WTC11 (cell line): ENCODE measurements at regions not wholly inside any gene's neighbourhood (a gene's known extent, or its start where the extent isn't known, plus 50 kb on each side); places are given as distances from the start of the nearest gene placed in this dataset.

Source experiments
- CBFB ChIP-seq: sonication (generic); formaldehyde crosslinking; IDR thresholded peaks from 2 replicates; pipeline ENCODE4 v1.8.1; 2022; ENCODE audit warnings: mild to moderate bottlenecking, low read depth, missing genetic modification reagents
- CREB1 ChIP-seq: sonication (generic); formaldehyde crosslinking; IDR thresholded peaks from 2 replicates; pipeline ENCODE4 v1.8.0; 2023; ENCODE audit warnings: mild to moderate bottlenecking, missing genetic modification reagents
- ESRRA ChIP-seq: sonication (generic); formaldehyde crosslinking; IDR thresholded peaks from 2 replicates; pipeline ENCODE4 v1.8.1; 2022; ENCODE audit warnings: mild to moderate bottlenecking, missing genetic modification reagents, borderline replicate concordance
- FOXK1 ChIP-seq: sonication (generic); formaldehyde crosslinking; IDR thresholded peaks from 2 replicates; pipeline ENCODE4 v1.8.0; 2022; ENCODE audit warnings: mild to moderate bottlenecking, moderate library complexity, missing genetic modification reagents
- JUN ChIP-seq: sonication (generic); formaldehyde crosslinking; IDR thresholded peaks from 2 replicates; pipeline ENCODE4 v1.8.0; 2023; ENCODE audit warnings: mild to moderate bottlenecking, missing genetic modification reagents
- NFE2L1 ChIP-seq: sonication (generic); formaldehyde crosslinking; IDR thresholded peaks from 2 replicates; pipeline ENCODE4 v1.8.1; 2023; ENCODE audit warnings: missing genetic modification reagents
- SMAD4 ChIP-seq: sonication (generic); formaldehyde crosslinking; IDR thresholded peaks from 2 replicates; pipeline ENCODE4 v1.8.0; 2022; ENCODE audit warnings: mild to moderate bottlenecking, missing genetic modification reagents
- TCF7 ChIP-seq: sonication (generic); formaldehyde crosslinking; IDR thresholded peaks from 2 replicates; pipeline ENCODE4 v1.8.0; 2022; ENCODE audit warnings: mild to moderate bottlenecking, low read depth, missing genetic modification reagents, moderate library complexity
- USF2 ChIP-seq: sonication (generic); formaldehyde crosslinking; IDR thresholded peaks from 2 replicates; pipeline ENCODE4 v1.8.1; 2023; ENCODE audit warnings: mild to moderate bottlenecking, missing genetic modification reagents, moderate library complexity
- ZNF121 ChIP-seq: sonication (generic); formaldehyde crosslinking; IDR thresholded peaks from 2 replicates; pipeline ENCODE4 v1.8.0; 2023; ENCODE audit warnings: missing genetic modification reagents
- TF ChIP-seq, protein P1 (sequence below): sonication (generic); formaldehyde crosslinking; IDR thresholded peaks from 2 replicates; pipeline ENCODE4 v1.8.1; 2022; ENCODE audit warnings: mild to moderate bottlenecking, missing genetic modification reagents, moderate library complexity, borderline replicate concordance
- TF ChIP-seq, protein P2 (sequence below): fragments of 200-600 bp; IDR thresholded peaks from 2 replicates; pipeline ENCODE4 v1.8.0; 2022; ENCODE audit warnings: antibody characterized with exemption
- TF ChIP-seq, protein P3 (sequence below): sonication (generic); formaldehyde crosslinking; IDR thresholded peaks from 2 replicates; pipeline ENCODE4 v1.8.1; 2023; ENCODE audit warnings: mild to moderate bottlenecking, moderate library complexity, missing genetic modification reagents

GRCh38 chr18:42583283-42583731 lies 532.2 kb downstream of the RIT2 start:
- TF ChIP-seq CREB1 = no peak
- TF ChIP-seq, protein P1, sequence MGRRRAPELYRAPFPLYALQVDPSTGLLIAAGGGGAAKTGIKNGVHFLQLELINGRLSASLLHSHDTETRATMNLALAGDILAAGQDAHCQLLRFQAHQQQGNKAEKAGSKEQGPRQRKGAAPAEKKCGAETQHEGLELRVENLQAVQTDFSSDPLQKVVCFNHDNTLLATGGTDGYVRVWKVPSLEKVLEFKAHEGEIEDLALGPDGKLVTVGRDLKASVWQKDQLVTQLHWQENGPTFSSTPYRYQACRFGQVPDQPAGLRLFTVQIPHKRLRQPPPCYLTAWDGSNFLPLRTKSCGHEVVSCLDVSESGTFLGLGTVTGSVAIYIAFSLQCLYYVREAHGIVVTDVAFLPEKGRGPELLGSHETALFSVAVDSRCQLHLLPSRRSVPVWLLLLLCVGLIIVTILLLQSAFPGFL (CRISPR knock-in tag) = no peak
- TF ChIP-seq, protein P2, sequence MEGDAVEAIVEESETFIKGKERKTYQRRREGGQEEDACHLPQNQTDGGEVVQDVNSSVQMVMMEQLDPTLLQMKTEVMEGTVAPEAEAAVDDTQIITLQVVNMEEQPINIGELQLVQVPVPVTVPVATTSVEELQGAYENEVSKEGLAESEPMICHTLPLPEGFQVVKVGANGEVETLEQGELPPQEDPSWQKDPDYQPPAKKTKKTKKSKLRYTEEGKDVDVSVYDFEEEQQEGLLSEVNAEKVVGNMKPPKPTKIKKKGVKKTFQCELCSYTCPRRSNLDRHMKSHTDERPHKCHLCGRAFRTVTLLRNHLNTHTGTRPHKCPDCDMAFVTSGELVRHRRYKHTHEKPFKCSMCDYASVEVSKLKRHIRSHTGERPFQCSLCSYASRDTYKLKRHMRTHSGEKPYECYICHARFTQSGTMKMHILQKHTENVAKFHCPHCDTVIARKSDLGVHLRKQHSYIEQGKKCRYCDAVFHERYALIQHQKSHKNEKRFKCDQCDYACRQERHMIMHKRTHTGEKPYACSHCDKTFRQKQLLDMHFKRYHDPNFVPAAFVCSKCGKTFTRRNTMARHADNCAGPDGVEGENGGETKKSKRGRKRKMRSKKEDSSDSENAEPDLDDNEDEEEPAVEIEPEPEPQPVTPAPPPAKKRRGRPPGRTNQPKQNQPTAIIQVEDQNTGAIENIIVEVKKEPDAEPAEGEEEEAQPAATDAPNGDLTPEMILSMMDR = no peak
- TF ChIP-seq JUN (CRISPR knock-in tag) = no peak
- no peak for TF ChIP-seq ZNF121 (CRISPR knock-in tag)
- TF ChIP-seq ESRRA (CRISPR knock-in tag) = no peak
- TF ChIP-seq NFE2L1 (CRISPR knock-in tag) = no peak
- TF ChIP-seq CBFB (CRISPR knock-in tag) = no peak
- TF ChIP-seq TCF7 (CRISPR knock-in tag) = no peak
- no peak for TF ChIP-seq SMAD4 (CRISPR knock-in tag)
- TF ChIP-seq FOXK1 (CRISPR knock-in tag) = no peak
- TF ChIP-seq USF2 (CRISPR knock-in tag) = no peak
- TF ChIP-seq, protein P3, sequence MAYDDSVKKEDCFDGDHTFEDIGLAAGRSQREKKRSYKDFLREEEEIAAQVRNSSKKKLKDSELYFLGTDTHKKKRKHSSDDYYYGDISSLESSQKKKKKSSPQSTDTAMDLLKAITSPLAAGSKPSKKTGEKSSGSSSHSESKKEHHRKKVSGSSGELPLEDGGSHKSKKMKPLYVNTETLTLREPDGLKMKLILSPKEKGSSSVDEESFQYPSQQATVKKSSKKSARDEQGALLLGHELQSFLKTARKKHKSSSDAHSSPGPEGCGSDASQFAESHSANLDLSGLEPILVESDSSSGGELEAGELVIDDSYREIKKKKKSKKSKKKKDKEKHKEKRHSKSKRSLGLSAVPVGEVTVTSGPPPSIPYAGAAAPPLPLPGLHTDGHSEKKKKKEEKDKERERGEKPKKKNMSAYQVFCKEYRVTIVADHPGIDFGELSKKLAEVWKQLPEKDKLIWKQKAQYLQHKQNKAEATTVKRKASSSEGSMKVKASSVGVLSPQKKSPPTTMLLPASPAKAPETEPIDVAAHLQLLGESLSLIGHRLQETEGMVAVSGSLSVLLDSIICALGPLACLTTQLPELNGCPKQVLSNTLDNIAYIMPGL = no peak
